Parathyroid adenoma (tissue), 2 donors: ENCODE measurements at regions not wholly inside any gene's neighbourhood (a gene's known extent, or its start where the extent isn't known, plus 50 kb on each side); places are given as distances from the start of the nearest gene placed in this dataset.

ENCODE experiments used
- H2AFZ ChIP-seq: fragments of 300-600 bp; sonication (generic); one replicate; pipeline ENCODE4 v1.7.0; 2017; ENCODE audit warnings: antibody characterized with exemption, mild to moderate bottlenecking
- H3K27ac ChIP-seq: fragments of 300-600 bp; sonication (generic); one replicate; pipeline ENCODE4 v1.7.0; 2017
- H3K27me3 ChIP-seq: fragments of 300-600 bp; sonication (generic); one replicate; pipeline ENCODE4 v1.7.0; 2017; ENCODE audit warnings: low read length; ENCODE audit not compliant: control insufficient read depth, insufficient read depth
- H3K36me3 ChIP-seq: fragments of 300-600 bp; sonication (generic); one replicate; pipeline ENCODE4 v1.7.0; 2017; ENCODE audit warnings: low read length; ENCODE audit not compliant: control insufficient read depth, insufficient read depth
- H3K4me1 ChIP-seq: fragments of 300-600 bp; sonication (generic); one replicate; pipeline ENCODE4 v1.7.0; 2017; ENCODE audit warnings: control low read depth
- H3K4me2 ChIP-seq: fragments of 300-600 bp; sonication (generic); one replicate; pipeline ENCODE4 v1.7.0; 2017; ENCODE audit warnings: low read length
- H3K4me3 ChIP-seq: fragments of 300-600 bp; sonication (generic); one replicate; pipeline ENCODE4 v1.7.0; 2017; ENCODE audit warnings: low read depth, low read length
- H3K79me2 ChIP-seq: fragments of 300-600 bp; sonication (generic); one replicate; pipeline ENCODE4 v1.7.0; 2017; ENCODE audit warnings: control low read depth
- H3K9ac ChIP-seq: fragments of 300-600 bp; sonication (generic); one replicate; pipeline ENCODE4 v1.7.0; 2017; ENCODE audit warnings: mild to moderate bottlenecking
- H3K9me3 ChIP-seq: fragments of 300-600 bp; sonication (generic); one replicate; pipeline ENCODE4 v1.7.0; 2017; ENCODE audit warnings: low read length; ENCODE audit not compliant: control insufficient read depth
- TF ChIP-seq, protein P1 (sequence below): fragments of 300-600 bp; sonication (generic); IDR thresholded peaks from one replicate; pipeline ENCODE4 v1.7.0; 2017; ENCODE audit warnings: antibody characterized with exemption, mild to moderate bottlenecking
- donor health status: primary hyperparathyroidism.

DNA sequence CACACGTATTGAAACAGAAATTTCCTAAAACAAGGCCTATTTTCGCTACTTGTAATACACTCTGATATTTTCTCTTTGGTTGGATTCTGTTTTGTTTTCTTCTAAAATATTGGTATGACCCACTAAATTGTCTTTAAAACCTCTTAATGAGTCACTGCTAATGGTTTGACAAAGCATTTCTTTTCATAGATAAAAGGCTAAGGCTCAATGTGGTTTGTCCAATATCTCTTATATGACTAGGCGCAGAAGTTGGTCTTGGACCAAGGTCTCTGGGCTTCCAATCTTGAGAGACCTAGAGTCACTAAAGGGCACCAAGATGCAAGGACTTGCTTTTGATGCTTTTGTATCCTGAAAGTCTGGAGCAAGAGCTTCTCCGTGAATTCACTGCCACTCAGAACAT lies 498.2 kb upstream of the TCF4 start:
- H3K27me3 ChIP-seq, result no peaks in the 10 kb centered on the region
- TF ChIP-seq, protein P1, sequence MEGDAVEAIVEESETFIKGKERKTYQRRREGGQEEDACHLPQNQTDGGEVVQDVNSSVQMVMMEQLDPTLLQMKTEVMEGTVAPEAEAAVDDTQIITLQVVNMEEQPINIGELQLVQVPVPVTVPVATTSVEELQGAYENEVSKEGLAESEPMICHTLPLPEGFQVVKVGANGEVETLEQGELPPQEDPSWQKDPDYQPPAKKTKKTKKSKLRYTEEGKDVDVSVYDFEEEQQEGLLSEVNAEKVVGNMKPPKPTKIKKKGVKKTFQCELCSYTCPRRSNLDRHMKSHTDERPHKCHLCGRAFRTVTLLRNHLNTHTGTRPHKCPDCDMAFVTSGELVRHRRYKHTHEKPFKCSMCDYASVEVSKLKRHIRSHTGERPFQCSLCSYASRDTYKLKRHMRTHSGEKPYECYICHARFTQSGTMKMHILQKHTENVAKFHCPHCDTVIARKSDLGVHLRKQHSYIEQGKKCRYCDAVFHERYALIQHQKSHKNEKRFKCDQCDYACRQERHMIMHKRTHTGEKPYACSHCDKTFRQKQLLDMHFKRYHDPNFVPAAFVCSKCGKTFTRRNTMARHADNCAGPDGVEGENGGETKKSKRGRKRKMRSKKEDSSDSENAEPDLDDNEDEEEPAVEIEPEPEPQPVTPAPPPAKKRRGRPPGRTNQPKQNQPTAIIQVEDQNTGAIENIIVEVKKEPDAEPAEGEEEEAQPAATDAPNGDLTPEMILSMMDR, result no peak
- H2AFZ ChIP-seq, result no peak overlapping the region
- H3K4me1 ChIP-seq, result no peaks in the 10 kb centered on the region
- no peaks in the 10 kb centered on the region for H3K36me3 ChIP-seq
- no peak overlapping the region for H3K9ac ChIP-seq
- no peak overlapping the region for H3K4me2 ChIP-seq
- no peak overlapping the region for H3K27ac ChIP-seq
- H3K79me2 ChIP-seq, result no peaks in the 10 kb centered on the region
- H3K4me3 ChIP-seq, result no peak overlapping the region
- no peaks in the 10 kb centered on the region for H3K9me3 ChIP-seq

DNA sequence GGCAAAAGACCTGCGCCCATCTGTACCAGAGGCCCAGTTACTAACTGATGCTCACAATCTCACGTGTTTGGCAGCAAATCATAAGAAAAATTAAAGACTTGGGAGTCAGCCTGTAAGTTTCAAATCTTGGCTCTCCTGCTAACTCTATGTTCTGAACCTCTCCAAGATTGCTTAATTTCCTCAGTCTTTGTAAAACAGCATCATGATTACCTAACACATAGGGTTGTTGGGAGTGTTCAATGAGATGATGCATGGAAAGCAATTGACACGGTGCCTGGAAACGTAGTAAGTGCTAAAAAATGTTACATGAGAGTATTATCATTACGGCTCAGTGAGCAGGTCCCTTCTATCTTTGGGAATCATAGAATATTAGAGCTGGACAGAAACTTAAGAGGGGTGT lies 497.6 kb upstream of the TCF4 start:
- H3K4me1 ChIP-seq, result no peaks in the 10 kb centered on the region
- TF ChIP-seq, protein P1, result no peak
- no peak overlapping the region for H3K27ac ChIP-seq
- H3K27me3 ChIP-seq, result no peaks in the 10 kb centered on the region
- H3K4me2 ChIP-seq, result no peak overlapping the region
- H3K79me2 ChIP-seq, result no peaks in the 10 kb centered on the region
- H3K4me3 ChIP-seq, result no peak overlapping the region
- no peak overlapping the region for H3K9ac ChIP-seq
- H2AFZ ChIP-seq, result no peak overlapping the region
- H3K36me3 ChIP-seq, result no peaks in the 10 kb centered on the region
- no peaks in the 10 kb centered on the region for H3K9me3 ChIP-seq

DNA sequence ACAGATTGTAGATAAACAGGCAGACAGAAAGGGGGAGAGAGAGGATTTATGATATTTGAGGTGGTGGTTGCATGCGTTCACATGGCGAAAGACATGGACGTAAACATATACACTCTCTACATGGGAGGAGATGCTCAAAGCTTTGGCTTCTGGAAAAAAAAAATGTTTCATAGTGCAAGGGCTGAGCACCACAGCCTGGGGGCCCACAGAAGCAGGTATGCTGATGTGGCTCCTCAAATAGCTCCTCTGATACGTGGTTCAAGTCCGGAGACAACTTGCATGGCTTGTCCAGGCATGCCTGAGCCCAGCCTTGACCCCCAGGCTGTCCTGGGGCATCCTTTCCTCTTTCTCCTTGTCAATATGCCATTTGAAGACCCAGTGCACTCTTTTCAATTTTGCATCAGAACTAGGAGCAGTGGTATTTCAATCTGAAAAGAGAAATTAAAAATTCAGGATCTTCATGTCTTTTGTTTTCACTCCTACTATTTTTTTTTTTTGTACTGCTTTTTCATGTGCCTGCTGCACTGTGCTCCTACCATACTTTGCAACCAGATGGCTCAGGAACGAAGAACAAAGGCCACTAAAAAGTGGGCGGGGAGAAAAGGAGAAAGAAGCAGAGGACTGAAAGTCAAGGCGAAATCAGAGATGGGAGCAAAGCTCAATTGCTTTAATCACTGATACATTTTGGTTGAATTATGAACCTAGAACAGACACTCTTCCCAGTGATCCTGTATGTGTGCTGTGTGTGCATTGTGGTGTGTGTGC lies 495.7 kb upstream of the TCF4 start:
- Histone ChIP-seq H3K36me3 (no peaks in the 10 kb centered on the region), H3K27ac (no peak overlapping the region)

DNA sequence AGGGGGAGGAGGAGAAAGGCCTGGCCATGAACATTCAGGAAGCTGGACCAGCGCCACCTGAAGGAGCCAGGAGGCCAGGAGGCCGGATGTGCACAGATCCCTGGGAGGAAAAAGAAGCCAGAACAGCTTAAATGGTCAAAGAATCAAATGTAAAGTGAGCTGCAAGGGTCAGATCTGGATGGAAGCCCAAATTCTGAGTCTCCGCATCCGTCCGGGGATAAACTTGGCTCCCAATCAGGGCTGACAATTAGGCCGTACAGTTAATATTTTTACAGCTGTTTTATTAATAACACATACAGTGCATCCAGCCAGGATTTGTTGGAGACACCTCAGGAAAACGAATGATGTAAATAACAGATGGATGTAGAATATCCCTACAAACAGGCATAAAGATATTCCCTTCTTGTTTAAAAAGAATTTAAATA lies 495.1 kb upstream of the TCF4 start:
- Histone ChIP-seq H3K4me3 (no peak overlapping the region), H3K9me3 (no peaks in the 10 kb centered on the region), H3K36me3 (no peaks in the 10 kb centered on the region), H3K27me3 (no peaks in the 10 kb centered on the region), H3K4me1 (no peaks in the 10 kb centered on the region), H3K79me2 (no peaks in the 10 kb centered on the region), H2AFZ (no peak overlapping the region), H3K27ac (no peak overlapping the region), H3K9ac (no peak overlapping the region), H3K4me2 (no peak overlapping the region)
- TF ChIP-seq, protein P1, result no peak

More for the DNA sequence above, 495.7 kb upstream of the TCF4 start:
- no peak overlapping the region for H3K9ac ChIP-seq
- H3K79me2 ChIP-seq, result no peaks in the 10 kb centered on the region
- no peaks in the 10 kb centered on the region for H3K9me3 ChIP-seq
- no peak overlapping the region for H2AFZ ChIP-seq
- no peak overlapping the region for H3K4me2 ChIP-seq
- H3K27me3 ChIP-seq, result no peaks in the 10 kb centered on the region
- H3K4me3 ChIP-seq, result no peak overlapping the region
- no peaks in the 10 kb centered on the region for H3K4me1 ChIP-seq
- TF ChIP-seq, protein P1, result no peak

DNA sequence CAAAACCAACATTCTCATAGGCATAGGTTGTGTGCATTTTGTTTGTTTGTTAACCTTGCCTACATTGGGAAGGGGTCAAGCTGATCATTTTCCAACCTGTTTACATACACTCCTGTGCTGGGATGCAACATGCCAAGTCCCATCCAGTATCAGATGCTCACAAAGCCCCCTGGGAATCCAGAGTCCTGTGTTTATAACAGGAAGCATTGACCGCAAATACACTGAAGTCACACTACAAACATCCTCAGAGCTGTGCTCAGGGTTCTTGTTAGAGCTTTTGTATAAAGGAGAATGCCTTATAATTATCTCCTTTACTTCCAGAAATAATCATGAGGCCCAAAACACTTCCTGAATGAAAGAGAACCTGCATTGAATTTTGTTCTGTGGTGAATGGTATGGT lies 488.7 kb upstream of the TCF4 start:
- Histone ChIP-seq H3K9me3 (no peaks in the 10 kb centered on the region), H3K79me2 (no peaks in the 10 kb centered on the region), H3K9ac (no peak overlapping the region), H3K4me3 (no peak overlapping the region), H3K27me3 (no peaks in the 10 kb centered on the region), H3K4me2 (no peak overlapping the region), H3K4me1 (no peaks in the 10 kb centered on the region), H3K36me3 (no peaks in the 10 kb centered on the region), H3K27ac (no peak overlapping the region), H2AFZ (no peak overlapping the region)
- TF ChIP-seq, protein P1, result no peak
